ENCODE measurements at regions not wholly inside any gene's neighbourhood (a gene's known extent, or its start where the extent isn't known, plus 50 kb on each side); places are given as distances from the start of the nearest gene placed in this dataset.

DNA sequence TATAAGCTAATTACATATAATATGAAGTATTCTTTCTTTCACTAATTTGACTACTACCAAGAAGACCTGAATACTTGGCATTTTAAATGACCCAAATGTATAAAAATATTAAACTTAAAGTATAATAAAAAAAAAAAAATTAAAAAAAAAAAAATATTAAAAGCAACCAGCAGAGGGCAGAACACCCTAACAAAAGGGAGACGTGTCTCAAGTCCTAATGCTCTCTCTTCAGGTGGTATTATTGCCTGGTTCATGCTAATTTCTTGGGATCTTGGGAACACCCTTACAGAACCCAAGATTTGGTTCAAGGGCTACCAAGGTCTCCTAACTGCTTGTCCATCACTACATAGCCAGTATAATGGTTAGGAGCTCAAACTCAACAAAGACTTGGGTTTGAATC, 754.8 kb downstream of the RAB28 start:
- TF ChIP-seq, protein P1, sequence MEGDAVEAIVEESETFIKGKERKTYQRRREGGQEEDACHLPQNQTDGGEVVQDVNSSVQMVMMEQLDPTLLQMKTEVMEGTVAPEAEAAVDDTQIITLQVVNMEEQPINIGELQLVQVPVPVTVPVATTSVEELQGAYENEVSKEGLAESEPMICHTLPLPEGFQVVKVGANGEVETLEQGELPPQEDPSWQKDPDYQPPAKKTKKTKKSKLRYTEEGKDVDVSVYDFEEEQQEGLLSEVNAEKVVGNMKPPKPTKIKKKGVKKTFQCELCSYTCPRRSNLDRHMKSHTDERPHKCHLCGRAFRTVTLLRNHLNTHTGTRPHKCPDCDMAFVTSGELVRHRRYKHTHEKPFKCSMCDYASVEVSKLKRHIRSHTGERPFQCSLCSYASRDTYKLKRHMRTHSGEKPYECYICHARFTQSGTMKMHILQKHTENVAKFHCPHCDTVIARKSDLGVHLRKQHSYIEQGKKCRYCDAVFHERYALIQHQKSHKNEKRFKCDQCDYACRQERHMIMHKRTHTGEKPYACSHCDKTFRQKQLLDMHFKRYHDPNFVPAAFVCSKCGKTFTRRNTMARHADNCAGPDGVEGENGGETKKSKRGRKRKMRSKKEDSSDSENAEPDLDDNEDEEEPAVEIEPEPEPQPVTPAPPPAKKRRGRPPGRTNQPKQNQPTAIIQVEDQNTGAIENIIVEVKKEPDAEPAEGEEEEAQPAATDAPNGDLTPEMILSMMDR (conservative IDR thresholded peaks at IDR 0.05 in 1 of 2, IDR thresholded peaks at IDR 0.05 in 1 of 2; ENCODE audit: extremely low read depth in 1 of 2, insufficient read depth in 1 of 2, low read depth in 1 of 2, low read length in 2 of 2), result peak; percentile 17 to 35
- no peak for TF ChIP-seq EZH2 (IDR thresholded peaks at IDR 0.05; ENCODE audit: borderline replicate concordance, low read length)
